ENCODE measurements at regions not wholly inside any gene's neighbourhood (a gene's known extent, or its start where the extent isn't known, plus 50 kb on each side); places are given as distances from the start of the nearest gene placed in this dataset.
"Not testable (repeated sequence)": the region's sequence is repeated elsewhere in the genome, so short reads cannot be mapped to it uniquely, and the experiment has no call there.

DNA sequence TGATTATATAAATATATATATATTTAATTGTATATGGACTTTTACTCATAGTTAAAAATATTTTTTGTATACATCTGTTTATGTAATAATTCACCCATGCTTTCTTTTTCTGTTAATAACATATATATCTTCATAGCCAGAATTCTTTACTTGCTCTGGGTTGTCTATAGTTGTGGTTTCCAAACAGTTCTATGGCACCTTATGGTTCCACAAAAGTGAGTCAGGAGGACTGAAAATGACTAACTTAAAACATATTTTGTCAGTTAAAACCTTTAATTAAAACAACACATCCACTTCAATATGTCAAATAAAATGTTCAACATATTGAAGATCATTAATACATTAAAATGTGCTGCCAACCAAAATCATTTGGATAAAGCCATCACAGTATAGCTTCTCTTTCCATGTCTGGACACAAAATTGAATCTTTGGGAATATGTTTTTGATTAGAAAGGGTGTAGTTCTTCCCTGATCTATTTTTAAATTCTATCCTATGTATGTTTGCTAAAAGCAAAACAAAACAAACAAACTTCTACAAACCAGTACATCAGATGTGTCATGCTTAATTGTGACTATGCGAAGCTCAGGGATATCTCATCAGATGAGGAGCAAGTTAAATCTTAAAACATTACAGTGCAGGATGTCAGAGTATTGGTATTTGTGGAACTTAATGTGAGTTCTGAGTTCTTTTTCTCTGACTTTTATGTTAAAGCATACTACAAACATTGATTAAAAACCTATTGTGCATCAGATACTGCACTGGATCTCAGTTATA, 1488.4 kb upstream of the TENM4 start:
- H3K4me1 ChIP-seq: no peaks in the 10 kb centered on the region
- H3K27me3 ChIP-seq: no peaks in the 10 kb centered on the region
- TF ChIP-seq, protein P1, sequence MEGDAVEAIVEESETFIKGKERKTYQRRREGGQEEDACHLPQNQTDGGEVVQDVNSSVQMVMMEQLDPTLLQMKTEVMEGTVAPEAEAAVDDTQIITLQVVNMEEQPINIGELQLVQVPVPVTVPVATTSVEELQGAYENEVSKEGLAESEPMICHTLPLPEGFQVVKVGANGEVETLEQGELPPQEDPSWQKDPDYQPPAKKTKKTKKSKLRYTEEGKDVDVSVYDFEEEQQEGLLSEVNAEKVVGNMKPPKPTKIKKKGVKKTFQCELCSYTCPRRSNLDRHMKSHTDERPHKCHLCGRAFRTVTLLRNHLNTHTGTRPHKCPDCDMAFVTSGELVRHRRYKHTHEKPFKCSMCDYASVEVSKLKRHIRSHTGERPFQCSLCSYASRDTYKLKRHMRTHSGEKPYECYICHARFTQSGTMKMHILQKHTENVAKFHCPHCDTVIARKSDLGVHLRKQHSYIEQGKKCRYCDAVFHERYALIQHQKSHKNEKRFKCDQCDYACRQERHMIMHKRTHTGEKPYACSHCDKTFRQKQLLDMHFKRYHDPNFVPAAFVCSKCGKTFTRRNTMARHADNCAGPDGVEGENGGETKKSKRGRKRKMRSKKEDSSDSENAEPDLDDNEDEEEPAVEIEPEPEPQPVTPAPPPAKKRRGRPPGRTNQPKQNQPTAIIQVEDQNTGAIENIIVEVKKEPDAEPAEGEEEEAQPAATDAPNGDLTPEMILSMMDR (IDR thresholded peaks at IDR 0.05): no peak
- H3K4me3 ChIP-seq: no peak overlapping the region
- H3K9me3 ChIP-seq: no peaks in the 10 kb centered on the region
- DNase-seq: no peak
- intact Hi-C loops (cut with DNase I; ENCODE audit: low total_unique reads): no loop called here
- no peaks in the 10 kb centered on the region for H3K36me3 ChIP-seq
- H3K27ac ChIP-seq: no peak overlapping the region

DNA sequence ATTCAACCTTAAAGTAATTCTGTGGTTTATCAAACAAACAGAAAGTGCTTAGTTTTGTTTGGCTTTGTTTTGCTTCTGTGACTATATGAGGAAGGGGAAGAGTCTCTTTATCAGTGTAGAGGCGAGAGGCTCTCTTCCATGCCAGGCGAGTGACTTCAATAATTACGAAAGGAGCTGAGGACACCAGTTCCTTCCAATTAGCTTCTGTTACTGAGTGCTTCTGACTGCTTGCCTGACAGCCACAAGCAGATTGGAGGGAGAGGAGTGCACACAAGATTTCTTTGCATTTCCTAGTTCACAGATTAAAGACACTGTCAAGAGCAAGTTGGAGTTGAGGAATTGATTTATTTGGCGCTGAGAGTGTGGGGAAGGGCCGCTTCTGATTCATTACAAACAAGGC, 1484.5 kb upstream of the TENM4 start:
- intact Hi-C loops (cut with DNase I; ENCODE audit: low total_unique reads): no loop called here
- no peak for DNase-seq
- H3K4me3 ChIP-seq: no peak overlapping the region
- TF ChIP-seq, protein P1 (IDR thresholded peaks at IDR 0.05): no peak
- H3K4me1 ChIP-seq: no peaks in the 10 kb centered on the region
- no peak overlapping the region for H3K27ac ChIP-seq
- H3K36me3 ChIP-seq: no peaks in the 10 kb centered on the region
- no peaks in the 10 kb centered on the region for H3K9me3 ChIP-seq
- H3K27me3 ChIP-seq: no peaks in the 10 kb centered on the region

DNA sequence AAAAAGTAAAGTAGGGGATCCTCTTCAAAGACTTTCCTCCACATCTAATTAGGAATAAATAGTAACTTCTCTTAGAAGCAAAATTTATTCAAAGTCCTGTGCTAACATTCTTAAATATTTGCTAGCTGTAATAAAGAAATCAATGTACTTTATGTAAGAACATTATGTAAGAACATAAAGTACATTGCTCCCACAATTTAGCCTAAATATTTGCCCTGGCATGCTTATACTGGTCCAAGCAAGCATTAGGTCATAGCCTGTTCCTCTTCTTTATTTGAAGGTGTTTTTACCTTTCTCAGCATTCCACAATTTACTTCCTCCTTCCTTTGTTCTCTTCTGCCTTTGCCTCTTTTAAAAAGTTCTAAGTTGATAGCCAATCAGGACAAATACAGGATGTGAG, 1480.5 kb upstream of the TENM4 start:
- H3K27ac ChIP-seq; intact Hi-C loops (cut with DNase I; ENCODE audit: low total_unique reads); H3K27me3 ChIP-seq; DNase-seq; H3K4me1 ChIP-seq; H3K4me3 ChIP-seq; H3K36me3 ChIP-seq; H3K9me3 ChIP-seq: not testable (repeated sequence)

DNA sequence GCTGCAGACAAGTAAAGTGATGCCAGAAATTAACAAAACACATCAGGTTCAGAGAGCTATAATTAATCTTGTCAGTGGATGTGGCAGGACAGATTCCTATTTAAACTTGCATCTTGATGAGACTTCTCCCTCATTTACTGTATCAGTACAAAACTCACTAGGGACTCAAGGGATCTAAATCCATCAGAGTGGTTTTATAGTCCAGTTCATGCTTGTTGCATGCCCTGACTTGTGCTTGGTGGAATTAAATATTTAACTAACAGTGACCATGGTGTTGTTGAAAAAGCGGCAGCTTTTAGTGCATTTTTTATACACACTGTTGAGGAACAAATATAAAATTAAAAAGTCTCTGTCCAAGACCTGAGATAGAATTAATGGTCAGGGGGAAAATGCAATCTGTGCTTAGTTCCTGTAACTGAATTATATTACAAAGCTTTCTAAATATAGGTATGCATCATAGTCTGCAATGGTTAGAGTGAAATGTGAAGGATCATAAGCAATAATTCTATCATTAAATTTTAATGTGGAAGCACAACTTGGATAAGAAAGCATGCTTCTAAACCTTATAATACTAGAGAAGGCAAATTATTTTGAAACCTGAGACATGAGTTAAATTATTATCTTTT, 1475.5 kb upstream of the TENM4 start:
- TF ChIP-seq, protein P1 (IDR thresholded peaks at IDR 0.05): no peak
- no peaks in the 10 kb centered on the region for H3K9me3 ChIP-seq
- intact Hi-C loops (cut with DNase I; ENCODE audit: low total_unique reads): no loop called here
- no peak overlapping the region for H3K27ac ChIP-seq
- no peak for DNase-seq
- no peaks in the 10 kb centered on the region for H3K27me3 ChIP-seq
- no peak overlapping the region for H3K4me3 ChIP-seq
- no peaks in the 10 kb centered on the region for H3K36me3 ChIP-seq
- no peaks in the 10 kb centered on the region for H3K4me1 ChIP-seq

DNA sequence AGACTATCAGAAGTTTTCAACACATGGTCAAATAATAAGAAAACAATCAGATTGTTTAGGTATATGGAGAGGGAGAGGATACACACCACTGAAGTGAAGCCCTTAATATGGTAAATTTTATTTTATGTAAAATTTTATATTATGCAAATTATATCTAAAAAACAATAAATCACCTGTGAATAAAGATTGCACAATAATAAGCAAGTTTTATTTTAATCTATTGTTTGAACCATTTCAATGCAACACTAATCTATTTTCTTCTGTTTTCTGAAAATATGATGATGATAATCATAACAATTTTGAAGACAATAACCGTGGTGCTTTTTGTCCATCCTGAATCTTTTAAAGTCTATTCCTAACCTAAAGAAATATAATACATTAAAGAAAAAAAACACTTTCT, 1473.5 kb upstream of the TENM4 start:
- no peaks in the 10 kb centered on the region for H3K9me3 ChIP-seq
- TF ChIP-seq, protein P1 (IDR thresholded peaks at IDR 0.05): no peak
- no peaks in the 10 kb centered on the region for H3K27me3 ChIP-seq
- no peaks in the 10 kb centered on the region for H3K36me3 ChIP-seq
- H3K27ac ChIP-seq: no peak overlapping the region
- no peak overlapping the region for H3K4me3 ChIP-seq
- intact Hi-C loops (cut with DNase I; ENCODE audit: low total_unique reads): no loop called here
- no peaks in the 10 kb centered on the region for H3K4me1 ChIP-seq
- no peak for DNase-seq

DNA sequence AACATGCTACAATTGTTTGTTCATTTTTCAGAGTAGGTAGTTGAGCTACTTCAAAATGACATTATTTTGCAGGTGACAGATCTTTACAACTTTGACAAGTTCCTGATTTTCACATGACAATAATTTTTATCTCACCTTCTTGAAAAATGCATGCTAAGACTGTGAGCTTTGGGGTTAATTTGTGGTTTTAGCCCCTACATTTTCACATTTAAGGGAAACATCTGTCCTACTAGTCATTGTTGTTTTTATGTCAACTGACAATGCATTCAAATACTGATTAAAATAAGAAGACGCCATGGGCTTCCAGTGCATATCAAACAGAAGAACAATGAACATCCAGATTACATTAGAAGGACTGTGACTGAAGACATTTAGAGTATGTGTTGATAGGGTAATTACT, 1470.8 kb upstream of the TENM4 start:
- no peaks in the 10 kb centered on the region for H3K9me3 ChIP-seq
- H3K4me1 ChIP-seq: no peaks in the 10 kb centered on the region
- no peaks in the 10 kb centered on the region for H3K36me3 ChIP-seq
- H3K27me3 ChIP-seq: no peaks in the 10 kb centered on the region
- H3K4me3 ChIP-seq: no peak overlapping the region
- TF ChIP-seq, protein P1 (IDR thresholded peaks at IDR 0.05): no peak
- no peak for DNase-seq
- intact Hi-C loops (cut with DNase I; ENCODE audit: low total_unique reads): no loop called here
- no peak overlapping the region for H3K27ac ChIP-seq

Data from tibial artery (tissue), 4 donors.